Stimulated activated CD8-positive, alpha-beta memory T cell treated with anti-CD3 and anti-CD28 coated beads, Interleukin-2, amount 100 ng/mL, for 48 hours (primary cell): ENCODE measurements at regions not wholly inside any gene's neighbourhood (a gene's known extent, or its start where the extent isn't known, plus 50 kb on each side); places are given as distances from the start of the nearest gene placed in this dataset.

ENCODE experiments used
- DNase-seq, 2 donors: peaks; one replicate each; pipeline ENCODE4 v3.0.0-alpha.2; 2020; ENCODE audit warnings: low read depth in 2 of 2

DNA sequence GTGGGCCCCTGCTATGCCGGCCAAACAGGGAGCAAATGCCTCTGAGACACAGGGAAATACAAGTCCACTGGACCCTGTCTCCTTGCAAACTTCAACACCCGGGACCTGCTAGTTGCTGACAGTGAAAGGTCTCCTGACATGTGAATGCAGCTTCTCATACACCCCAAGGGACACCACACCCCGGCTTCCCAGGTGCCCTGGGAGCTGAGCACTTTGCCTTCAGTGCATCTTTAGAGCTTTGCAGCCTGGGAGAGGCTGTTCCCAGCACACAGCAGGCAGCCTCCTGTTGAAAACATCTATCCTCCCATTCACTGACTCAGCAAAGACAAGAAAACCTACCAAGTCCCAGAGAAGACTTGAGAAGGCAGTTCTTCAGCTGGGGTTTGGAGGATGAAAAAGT lies 143.4 kb downstream of the COL6A3 start:
- DNase-seq, result no peak

- DNase-seq, result no peak
These were observed 142.0 kb downstream of the COL6A3 start for GRCh38 chr2:237271698-237272652.
